MM.1S (cell line): ENCODE measurements at regions not wholly inside any gene's neighbourhood (a gene's known extent, or its start where the extent isn't known, plus 50 kb on each side); places are given as distances from the start of the nearest gene placed in this dataset.

Source experiments
- DNase-seq: peaks from one replicate; pipeline ENCODE4 v3.0.0-alpha.2; 2015
- H2AFZ ChIP-seq: fragments of 300-600 bp; sonication (generic); 2 replicates; pipeline ENCODE4 v1.6.0; 2016; ENCODE audit warnings: antibody characterized with exemption, low read length
- H3F3A ChIP-seq: fragments of 300-600 bp; sonication (generic); 2 replicates; pipeline ENCODE4 v1.6.1; 2016; ENCODE audit warnings: mild to moderate bottlenecking, antibody characterized with exemption, low read length, moderate library complexity, mixed read lengths; ENCODE audit not compliant: insufficient read depth
- H3K27ac ChIP-seq: fragments of 300-600 bp; sonication (generic); 2 replicates; pipeline ENCODE4 v1.5.1; 2016; ENCODE audit warnings: mild to moderate bottlenecking, low read length
- H3K27me3 ChIP-seq: fragments of 300-600 bp; sonication (generic); replicated peaks from 2 replicates; pipeline ENCODE4 v1.6.0; 2016; ENCODE audit warnings: low read length; ENCODE audit not compliant: insufficient read depth
- H3K36me3 ChIP-seq: fragments of 300-600 bp; sonication (generic); replicated peaks from 2 replicates; pipeline ENCODE4 v1.6.1; 2016; ENCODE audit warnings: mild to moderate bottlenecking, low read length, mixed read lengths; ENCODE audit not compliant: insufficient read depth
- H3K4me1 ChIP-seq: fragments of 300-600 bp; sonication (generic); 2 replicates; pipeline ENCODE4 v1.6.1; 2016; ENCODE audit warnings: low read length, mixed read lengths
- H3K4me2 ChIP-seq: fragments of 300-600 bp; sonication (generic); 2 replicates; pipeline ENCODE4 v1.6.0; 2016; ENCODE audit warnings: low read depth, low read length
- H3K4me3 ChIP-seq: fragments of 300-600 bp; sonication (generic); 2 replicates; pipeline ENCODE4 v1.5.1; 2016; ENCODE audit warnings: low read length, mixed read lengths
- H3K79me2 ChIP-seq: fragments of 300-600 bp; sonication (generic); 2 replicates; pipeline ENCODE4 v1.6.1; 2016; ENCODE audit warnings: mixed run types, low read length, mixed read lengths
- H3K9ac ChIP-seq: fragments of 300-600 bp; sonication (generic); 2 replicates; pipeline ENCODE4 v1.6.1; 2016; ENCODE audit warnings: low read length, mixed read lengths
- H3K9me2 ChIP-seq: fragments of 300-600 bp; sonication (generic); replicated peaks from 2 replicates; pipeline ENCODE4 v1.6.1; 2016; ENCODE audit warnings: mild to moderate bottlenecking, low read length, mixed read lengths; ENCODE audit not compliant: insufficient read depth
- H3K9me3 ChIP-seq: fragments of 300-600 bp; sonication (generic); replicated peaks from 2 replicates; pipeline ENCODE4 v1.6.1; 2016; ENCODE audit warnings: mild to moderate bottlenecking, low read length, mixed read lengths; ENCODE audit not compliant: insufficient read depth
- H4K20me1 ChIP-seq: fragments of 300-600 bp; sonication (generic); 2 replicates; pipeline ENCODE4 v1.6.1; 2016; ENCODE audit warnings: mild to moderate bottlenecking, low read length, moderate library complexity, mixed read lengths; ENCODE audit not compliant: insufficient read depth
- EZH2 ChIP-seq: fragments of 300-600 bp; sonication (generic); optimal IDR thresholded peaks from 2 replicates; pipeline ENCODE3; 2017; ENCODE audit warnings: low read depth, mild to moderate bottlenecking, antibody characterized with exemption, low read length, mixed read lengths
- EZH2phosphoT487 ChIP-seq: fragments of 300-600 bp; sonication (generic); IDR thresholded peaks from 2 replicates; pipeline ENCODE4 v1.6.1; 2018; ENCODE audit warnings: antibody characterized with exemption, low read length
- TF ChIP-seq, protein P1 (sequence below): fragments of 300-600 bp; sonication (generic); IDR thresholded peaks from 2 replicates; pipeline ENCODE4 v1.5.1; 2016; ENCODE audit warnings: antibody characterized with exemption, low read length, mixed read lengths

DNA sequence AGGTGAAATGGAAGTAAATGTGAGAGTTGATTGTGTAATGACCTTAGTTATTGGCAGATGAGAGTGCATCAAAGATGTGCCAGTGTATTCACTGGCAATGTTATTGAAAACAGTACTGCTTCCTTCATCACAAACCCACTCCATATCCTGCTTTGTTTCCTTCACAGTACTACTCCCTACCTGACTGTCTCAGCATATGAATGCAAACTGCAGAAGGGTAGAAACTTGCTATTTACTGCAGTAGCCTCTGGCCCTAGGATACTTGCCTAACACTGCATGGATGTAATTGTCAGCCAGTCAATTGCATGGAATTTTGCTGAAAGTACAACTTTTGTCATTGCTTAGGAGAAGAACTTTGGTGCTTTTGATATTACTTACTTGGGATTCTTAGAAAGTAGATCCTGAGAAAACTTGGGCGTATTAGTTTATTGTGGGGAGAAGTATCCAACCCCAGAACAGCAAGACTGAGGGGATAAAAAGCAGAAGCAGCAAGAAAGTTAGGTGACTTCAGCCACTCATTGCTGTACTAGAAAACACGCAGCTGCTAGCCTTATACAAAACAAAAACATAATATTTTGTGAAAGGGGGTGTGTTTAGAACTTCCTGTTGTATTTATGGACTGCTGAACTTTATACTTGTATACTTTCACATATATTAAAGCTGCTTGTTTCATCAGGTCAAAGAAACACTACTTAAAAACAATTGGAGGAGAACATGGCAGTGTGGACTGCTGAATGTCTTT is 219.0 kb downstream of the CCNG2 start:
- no peak overlapping the region for H3K4me2 ChIP-seq
- no peak overlapping the region for H3K9ac ChIP-seq
- no peaks in the 10 kb centered on the region for H4K20me1 ChIP-seq
- H3K36me3 ChIP-seq, result no peaks in the 10 kb centered on the region
- H3K27ac ChIP-seq, result no peak overlapping the region
- no peaks in the 10 kb centered on the region for H3F3A ChIP-seq
- DNase-seq, result no peak
- TF ChIP-seq EZH2, result no peak
- TF ChIP-seq, protein P1, sequence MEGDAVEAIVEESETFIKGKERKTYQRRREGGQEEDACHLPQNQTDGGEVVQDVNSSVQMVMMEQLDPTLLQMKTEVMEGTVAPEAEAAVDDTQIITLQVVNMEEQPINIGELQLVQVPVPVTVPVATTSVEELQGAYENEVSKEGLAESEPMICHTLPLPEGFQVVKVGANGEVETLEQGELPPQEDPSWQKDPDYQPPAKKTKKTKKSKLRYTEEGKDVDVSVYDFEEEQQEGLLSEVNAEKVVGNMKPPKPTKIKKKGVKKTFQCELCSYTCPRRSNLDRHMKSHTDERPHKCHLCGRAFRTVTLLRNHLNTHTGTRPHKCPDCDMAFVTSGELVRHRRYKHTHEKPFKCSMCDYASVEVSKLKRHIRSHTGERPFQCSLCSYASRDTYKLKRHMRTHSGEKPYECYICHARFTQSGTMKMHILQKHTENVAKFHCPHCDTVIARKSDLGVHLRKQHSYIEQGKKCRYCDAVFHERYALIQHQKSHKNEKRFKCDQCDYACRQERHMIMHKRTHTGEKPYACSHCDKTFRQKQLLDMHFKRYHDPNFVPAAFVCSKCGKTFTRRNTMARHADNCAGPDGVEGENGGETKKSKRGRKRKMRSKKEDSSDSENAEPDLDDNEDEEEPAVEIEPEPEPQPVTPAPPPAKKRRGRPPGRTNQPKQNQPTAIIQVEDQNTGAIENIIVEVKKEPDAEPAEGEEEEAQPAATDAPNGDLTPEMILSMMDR, result no peak
- TF ChIP-seq EZH2phosphoT487, result no peak
- H3K9me2 ChIP-seq, result no peaks in the 10 kb centered on the region
- H3K4me1 ChIP-seq, result no peaks in the 10 kb centered on the region
- no peak overlapping the region for H2AFZ ChIP-seq
- no peaks in the 10 kb centered on the region for H3K79me2 ChIP-seq
- no peaks in the 10 kb centered on the region for H3K9me3 ChIP-seq
- no peak overlapping the region for H3K4me3 ChIP-seq
- H3K27me3 ChIP-seq, result no peaks in the 10 kb centered on the region

DNA sequence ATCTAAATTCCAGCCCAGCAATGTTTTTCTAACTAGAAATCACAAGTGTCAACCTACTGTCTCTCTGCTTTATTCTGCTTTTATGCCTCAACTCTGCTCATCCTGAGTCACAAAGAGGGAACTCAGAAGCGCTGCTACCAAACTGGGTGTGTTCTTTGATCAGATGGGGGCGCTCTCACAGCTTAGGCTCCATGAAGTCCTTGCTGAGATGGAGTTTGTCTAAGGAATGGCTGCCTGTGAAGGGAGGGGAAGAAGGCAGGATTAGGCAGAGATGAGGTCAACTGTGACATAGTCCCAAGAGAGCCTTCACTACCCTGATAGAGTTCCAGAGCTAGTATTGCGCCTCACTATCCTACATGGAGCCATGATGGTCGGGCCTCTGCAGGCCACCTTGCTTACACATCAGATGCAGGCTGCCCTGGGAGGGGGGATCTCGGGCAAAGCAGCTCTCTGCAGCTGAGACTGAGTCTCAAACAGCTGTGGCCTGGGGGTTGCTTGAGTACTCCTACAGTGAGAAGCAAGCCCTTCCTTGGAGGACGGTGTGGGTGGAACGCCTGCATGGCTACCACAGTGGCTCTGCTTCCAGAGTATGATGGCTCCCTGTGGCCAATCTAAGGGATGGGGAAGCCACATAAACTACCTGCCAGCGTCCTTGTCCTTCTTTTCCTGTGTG is 219.9 kb downstream of the CCNG2 start:
- H3K27me3 ChIP-seq, result no peaks in the 10 kb centered on the region
- H3K4me2 ChIP-seq, result no peak overlapping the region
- H3K27ac ChIP-seq, result no peak overlapping the region
- H3K79me2 ChIP-seq, result no peaks in the 10 kb centered on the region
- no peaks in the 10 kb centered on the region for H3K4me1 ChIP-seq
- no peaks in the 10 kb centered on the region for H3K36me3 ChIP-seq
- TF ChIP-seq, protein P1, result no peak
- no peak for TF ChIP-seq EZH2phosphoT487
- H3F3A ChIP-seq, result no peaks in the 10 kb centered on the region
- DNase-seq, result no peak
- no peaks in the 10 kb centered on the region for H4K20me1 ChIP-seq
- no peaks in the 10 kb centered on the region for H3K9me3 ChIP-seq
- H3K9me2 ChIP-seq, result no peaks in the 10 kb centered on the region
- no peak overlapping the region for H2AFZ ChIP-seq
- no peak overlapping the region for H3K9ac ChIP-seq
- no peak overlapping the region for H3K4me3 ChIP-seq

DNA sequence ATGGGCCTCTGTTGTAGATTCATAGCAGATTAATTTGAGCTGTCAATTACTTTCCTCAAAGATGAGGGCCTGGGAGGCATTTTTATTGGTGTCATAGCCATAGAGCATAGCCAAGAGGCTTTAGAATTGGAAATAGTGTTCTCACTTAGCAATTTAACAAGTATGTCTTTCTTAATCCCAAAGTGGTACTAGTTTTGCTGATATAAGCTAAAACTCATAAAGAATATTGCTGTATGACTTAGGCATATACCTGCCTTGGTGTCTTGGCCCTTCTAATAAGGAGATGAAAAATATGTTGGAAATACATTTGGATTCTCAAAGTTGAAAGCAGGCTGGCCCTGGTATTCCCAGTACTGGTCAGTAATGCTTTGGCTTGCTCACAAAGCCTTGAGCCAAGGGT is 221.5 kb upstream of the CXCL13 start:
- H4K20me1 ChIP-seq, result no peaks in the 10 kb centered on the region
- H3K4me3 ChIP-seq, result no peak overlapping the region
- DNase-seq, result no peak
- no peak for TF ChIP-seq EZH2
- TF ChIP-seq, protein P1, result no peak
- no peak for TF ChIP-seq EZH2phosphoT487
- no peaks in the 10 kb centered on the region for H3K4me1 ChIP-seq
- no peak overlapping the region for H3K27ac ChIP-seq
- H3K4me2 ChIP-seq, result no peak overlapping the region
- no peaks in the 10 kb centered on the region for H3F3A ChIP-seq
- H3K27me3 ChIP-seq, result no peaks in the 10 kb centered on the region
- no peaks in the 10 kb centered on the region for H3K36me3 ChIP-seq
- no peaks in the 10 kb centered on the region for H3K9me3 ChIP-seq
- H3K9ac ChIP-seq, result no peak overlapping the region
- H3K9me2 ChIP-seq, result no peaks in the 10 kb centered on the region
- no peaks in the 10 kb centered on the region for H3K79me2 ChIP-seq
- H2AFZ ChIP-seq, result no peak overlapping the region
